Osteoblast (primary cell): ENCODE measurements at regions not wholly inside any gene's neighbourhood (a gene's known extent, or its start where the extent isn't known, plus 50 kb on each side); places are given as distances from the start of the nearest gene placed in this dataset.

Experiments used
- DNase-seq: peaks from one replicate; pipeline ENCODE4 v3.0.0; 2011; ENCODE audit warnings: low spot score, mixed read lengths; ENCODE audit not compliant: insufficient read length; ENCODE audit errors: missing footprints
- H2AFZ ChIP-seq: 2 replicates; pipeline ENCODE4 v1.6.0; 2011; ENCODE audit warnings: mild to moderate bottlenecking, low read length
- H3K27ac ChIP-seq: 2 replicates; pipeline ENCODE4 v1.5.1; 2011; ENCODE audit warnings: mild to moderate bottlenecking, low read depth, low read length, moderate library complexity
- H3K27me3 ChIP-seq: 2 replicates; pipeline ENCODE4 v1.6.0; 2012; ENCODE audit warnings: mild to moderate bottlenecking, control low read depth, inconsistent platforms, low read length, moderate library complexity; ENCODE audit not compliant: insufficient read depth
- H3K36me3 ChIP-seq: 2 replicates; pipeline ENCODE4 v1.5.1; 2011; ENCODE audit warnings: mild to moderate bottlenecking, low read length, control low read depth, moderate library complexity; ENCODE audit not compliant: insufficient read depth
- H3K4me1 ChIP-seq: 2 replicates; pipeline ENCODE4 v1.5.1; 2011; ENCODE audit warnings: mild to moderate bottlenecking, low read length, control low read depth, moderate library complexity; ENCODE audit not compliant: insufficient read depth
- H3K4me2 ChIP-seq: 2 replicates; pipeline ENCODE4 v1.6.0; 2011; ENCODE audit warnings: mild to moderate bottlenecking, low read length; ENCODE audit not compliant: insufficient read depth
- H3K4me3 ChIP-seq: fragments of 200-600 bp; sonication (generic); 3 replicates; pipeline ENCODE4 v1.5.1; 2012; ENCODE audit warnings: mild to moderate bottlenecking, low read length, inconsistent platforms; ENCODE audit not compliant: insufficient read depth
- H3K79me2 ChIP-seq: 2 replicates; pipeline ENCODE4 v1.6.0; 2012; ENCODE audit warnings: mild to moderate bottlenecking, low read length, control low read depth, inconsistent platforms; ENCODE audit not compliant: insufficient read depth
- H3K9me3 ChIP-seq: 2 replicates; pipeline ENCODE4 v1.5.1; 2011; ENCODE audit warnings: low read depth, low read length, control low read depth
- H4K20me1 ChIP-seq: 2 replicates; pipeline ENCODE4 v1.6.0; 2012; ENCODE audit warnings: mild to moderate bottlenecking, low read length, control low read depth; ENCODE audit not compliant: insufficient read depth
- CTCF ChIP-seq: IDR thresholded peaks from 2 replicates; pipeline ENCODE4 v1.5.1; 2011; ENCODE audit warnings: mild to moderate bottlenecking, low read depth, low read length, moderate library complexity; ENCODE audit errors: extremely low read depth

- Histone ChIP-seq H3K27me3 (no peaks in the 10 kb centered on the region), H2AFZ (no peak overlapping the region), H3K4me2 (peak overlapping the region; percentile 6), H3K4me3 (no peak overlapping the region), H3K27ac (no peak overlapping the region), H3K4me1 (no peaks in the 10 kb centered on the region), H3K36me3 (no peaks in the 10 kb centered on the region), H3K79me2 (no peaks in the 10 kb centered on the region), H3K9me3 (no peaks in the 10 kb centered on the region), H4K20me1 (no peaks in the 10 kb centered on the region)
- no peak for TF ChIP-seq CTCF
- no peak for DNase-seq
Observed at GRCh38 chr3:115537669-115538068, 85.6 kb upstream of the GAP43 start.

- Histone ChIP-seq H3K9me3 (no peaks in the 10 kb centered on the region), H3K27me3 (no peaks in the 10 kb centered on the region), H3K36me3 (no peaks in the 10 kb centered on the region), H4K20me1 (no peaks in the 10 kb centered on the region), H2AFZ (no peak overlapping the region), H3K79me2 (no peaks in the 10 kb centered on the region), H3K27ac (no peak overlapping the region), H3K4me1 (peaks cover 3% of the 10 kb centered on the region), H3K4me2 (no peak overlapping the region), H3K4me3 (no peak overlapping the region)
- no peak for DNase-seq
- no peak for TF ChIP-seq CTCF
Observed at GRCh38 chr3:115547207-115547606, 76.1 kb upstream of the GAP43 start.

- Histone ChIP-seq H3K4me2 (no peak overlapping the region), H3K4me1 (peaks cover 3% of the 10 kb centered on the region), H3K9me3 (no peaks in the 10 kb centered on the region), H4K20me1 (no peaks in the 10 kb centered on the region), H3K27ac (no peak overlapping the region), H2AFZ (no peak overlapping the region), H3K4me3 (no peak overlapping the region), H3K79me2 (no peaks in the 10 kb centered on the region), H3K27me3 (no peaks in the 10 kb centered on the region), H3K36me3 (no peaks in the 10 kb centered on the region)
- no peak for TF ChIP-seq CTCF
- DNase-seq = no peak
Observed at GRCh38 chr3:115548611-115549010, 74.7 kb upstream of the GAP43 start.

- TF ChIP-seq CTCF = no peak
- Histone ChIP-seq H3K9me3 (no peaks in the 10 kb centered on the region), H3K4me1 (peaks cover 3% of the 10 kb centered on the region), H3K27me3 (no peaks in the 10 kb centered on the region), H2AFZ (no peak overlapping the region), H4K20me1 (no peaks in the 10 kb centered on the region), H3K4me2 (no peak overlapping the region), H3K36me3 (no peaks in the 10 kb centered on the region), H3K79me2 (no peaks in the 10 kb centered on the region), H3K27ac (no peak overlapping the region), H3K4me3 (no peak overlapping the region)
- DNase-seq = no peak
Observed at GRCh38 chr3:115549071-115549470, 74.2 kb upstream of the GAP43 start.
